ENCODE measurements at regions not wholly inside any gene's neighbourhood (a gene's known extent, or its start where the extent isn't known, plus 50 kb on each side); places are given as distances from the start of the nearest gene placed in this dataset.
"Not testable (repeated sequence)": the region's sequence is repeated elsewhere in the genome, so short reads cannot be mapped to it uniquely, and the experiment has no call there.

DNA sequence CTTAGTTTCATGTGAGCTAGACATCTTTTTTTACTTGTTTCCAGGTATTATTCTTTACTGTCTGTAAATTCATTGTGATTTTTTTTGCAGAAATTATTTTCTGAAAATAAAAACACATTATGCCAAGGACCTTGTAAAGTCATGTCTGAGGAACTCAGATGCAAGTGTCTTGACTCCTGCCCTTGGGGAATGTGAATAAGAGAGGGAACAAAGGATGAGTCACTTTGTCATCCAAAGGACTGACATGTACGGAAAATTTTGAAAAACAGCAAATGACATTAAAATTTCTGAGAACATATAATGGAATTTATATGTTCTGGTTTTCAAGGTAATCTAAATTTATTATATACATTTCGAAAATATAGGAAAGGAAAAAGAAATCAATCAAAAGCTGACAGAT is 660.4 kb downstream of the CD109 start:
- Histone ChIP-seq H3K36me3 (ENCODE audit: insufficient read depth, low read depth, low read length) (no peaks in the 10 kb centered on the region), H3K27ac (ENCODE audit: low read length) (no peak overlapping the region), H3K9ac (ENCODE audit: low read depth, low read length) (no peak overlapping the region), H3K27me3 (ENCODE audit: insufficient read depth, low read length) (no peaks in the 10 kb centered on the region), H3K4me3 (ENCODE audit: low read length) (no peak overlapping the region), H3K4me1 (ENCODE audit: insufficient read depth, low read length) (peaks cover 5% of the 10 kb centered on the region; the same call in 1 of the 2 replicates), H3K9me3 (ENCODE audit: insufficient read depth, low read depth, low read length) (no peaks in the 10 kb centered on the region)

DNA sequence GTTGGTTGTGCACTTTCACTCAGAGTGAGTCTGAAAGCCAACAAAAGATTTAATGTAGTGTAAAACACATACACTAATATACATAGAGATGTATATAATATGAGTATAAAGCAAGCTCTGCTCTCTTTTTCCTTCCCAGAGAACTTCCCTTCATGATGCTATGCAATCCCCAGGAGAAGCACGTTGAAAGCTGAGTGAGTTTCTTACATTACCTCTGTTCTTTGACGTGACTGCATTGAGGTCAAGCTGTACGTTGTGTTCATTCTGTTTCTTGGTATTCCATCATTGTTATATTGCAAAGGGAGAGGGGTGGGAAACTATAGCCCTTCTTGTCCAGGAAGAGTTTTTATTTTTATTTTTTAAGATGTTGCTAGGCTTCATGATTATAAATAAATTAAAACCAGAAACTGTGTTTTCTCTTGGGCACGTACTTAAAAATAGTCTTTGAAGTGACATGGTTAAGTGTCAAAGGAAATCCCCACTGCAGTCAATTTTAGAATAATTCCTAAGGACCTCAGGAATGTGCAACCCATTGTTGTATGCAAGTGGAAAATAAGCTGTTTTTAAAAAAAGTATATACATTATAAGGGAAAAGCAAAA is 651.0 kb downstream of the CD109 start:
- H3K27ac ChIP-seq (ENCODE audit: low read length): no peak overlapping the region
- H3K27me3 ChIP-seq (ENCODE audit: insufficient read depth, low read length): no peaks in the 10 kb centered on the region
- no peak overlapping the region for H3K9ac ChIP-seq (ENCODE audit: low read depth, low read length)
- H3K36me3 ChIP-seq (ENCODE audit: insufficient read depth, low read depth, low read length): no peaks in the 10 kb centered on the region
- peaks cover 8% of the 10 kb centered on the region for H3K9me3 ChIP-seq (ENCODE audit: insufficient read depth, low read depth, low read length)
- H3K4me1 ChIP-seq (ENCODE audit: insufficient read depth, low read length): peaks cover 11% of the 10 kb centered on the region
- no peak overlapping the region for H3K4me3 ChIP-seq (ENCODE audit: low read length)

DNA sequence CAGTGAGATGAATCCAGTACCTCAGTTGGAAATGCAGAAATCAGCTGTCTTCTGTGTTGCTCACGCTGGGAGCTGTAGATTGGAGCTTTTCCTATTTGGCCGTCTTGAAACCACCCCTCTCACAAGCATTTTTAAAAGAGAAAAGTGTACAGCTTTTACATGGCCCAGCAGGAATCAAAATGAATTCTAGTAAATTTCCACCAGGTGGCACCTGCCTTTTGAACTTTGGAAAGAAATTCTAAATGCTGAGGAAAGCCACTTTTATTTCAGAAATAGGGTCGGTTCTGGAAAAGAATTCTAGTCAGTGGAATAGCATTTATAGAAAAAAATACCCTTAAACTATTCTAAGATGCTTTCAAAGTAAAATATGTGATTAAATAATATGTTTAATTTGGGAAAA is 647.8 kb downstream of the CD109 start:
- Histone ChIP-seq H3K27ac (ENCODE audit: low read length) (no peak overlapping the region), H3K36me3 (ENCODE audit: insufficient read depth, low read depth, low read length) (no peaks in the 10 kb centered on the region), H3K4me3 (ENCODE audit: low read length) (no peak overlapping the region), H3K4me1 (ENCODE audit: insufficient read depth, low read length) (no peaks in the 10 kb centered on the region; the same call in 1 of the 2 replicates), H3K27me3 (ENCODE audit: insufficient read depth, low read length) (no peaks in the 10 kb centered on the region), H3K9me3 (ENCODE audit: insufficient read depth, low read depth, low read length) (peaks cover 8% of the 10 kb centered on the region), H3K9ac (ENCODE audit: low read depth, low read length) (no peak overlapping the region)

DNA sequence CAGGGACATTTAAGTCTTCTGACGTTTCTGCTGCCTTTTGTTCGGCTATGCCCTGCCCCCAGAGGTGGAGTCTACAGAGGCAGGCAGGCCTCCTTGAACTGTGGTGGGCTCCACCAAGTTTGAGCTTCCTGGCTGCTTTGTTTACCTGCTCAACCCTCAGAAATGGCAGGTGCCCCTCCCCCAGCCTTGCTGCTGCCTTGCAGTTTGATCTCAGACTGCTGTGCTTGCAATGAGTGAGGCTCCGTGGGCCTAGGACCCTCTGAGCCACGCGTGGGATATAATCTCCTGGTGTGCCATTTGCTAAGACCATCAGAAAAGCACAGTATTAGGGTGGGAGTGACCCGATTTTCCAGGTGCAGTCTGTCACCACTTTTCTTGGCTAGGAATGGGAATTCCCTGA is 647.3 kb downstream of the CD109 start:
- H3K4me1 ChIP-seq (ENCODE audit: insufficient read depth, low read length); H3K27me3 ChIP-seq (ENCODE audit: insufficient read depth, low read length); H3K9ac ChIP-seq (ENCODE audit: low read depth, low read length); H3K27ac ChIP-seq (ENCODE audit: low read length); H3K36me3 ChIP-seq (ENCODE audit: insufficient read depth, low read depth, low read length); H3K4me3 ChIP-seq (ENCODE audit: low read length); H3K9me3 ChIP-seq (ENCODE audit: insufficient read depth, low read depth, low read length): not testable (repeated sequence)

DNA sequence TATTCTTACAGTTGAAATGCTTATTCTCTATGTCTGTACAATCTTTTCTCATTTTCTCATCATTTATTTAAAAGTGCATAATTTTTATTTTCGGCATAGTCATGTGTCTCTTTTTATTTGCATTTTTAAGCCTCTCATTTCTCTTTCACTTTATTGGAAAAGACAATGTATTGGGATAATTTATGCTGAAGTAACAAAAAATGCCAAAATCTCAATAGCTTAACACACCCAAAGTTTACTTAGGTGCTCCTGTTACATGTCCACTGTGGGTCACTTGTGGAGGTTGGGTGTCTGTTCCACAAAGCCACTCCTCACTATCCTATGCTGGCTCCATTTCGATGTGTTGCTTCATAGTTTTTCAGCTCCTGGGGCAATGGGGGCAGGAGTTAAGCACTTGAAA is 638.7 kb downstream of the CD109 start:
- H3K36me3 ChIP-seq (ENCODE audit: insufficient read depth, low read depth, low read length): no peaks in the 10 kb centered on the region
- H3K4me3 ChIP-seq (ENCODE audit: low read length): no peak overlapping the region
- no peaks in the 10 kb centered on the region for H3K9me3 ChIP-seq (ENCODE audit: insufficient read depth, low read depth, low read length)
- H3K27ac ChIP-seq (ENCODE audit: low read length): no peak overlapping the region
- no peaks in the 10 kb centered on the region for H3K27me3 ChIP-seq (ENCODE audit: insufficient read depth, low read length)
- H3K9ac ChIP-seq (ENCODE audit: low read depth, low read length): no peak overlapping the region
- H3K4me1 ChIP-seq (ENCODE audit: insufficient read depth, low read length): no peaks in the 10 kb centered on the region

DNA sequence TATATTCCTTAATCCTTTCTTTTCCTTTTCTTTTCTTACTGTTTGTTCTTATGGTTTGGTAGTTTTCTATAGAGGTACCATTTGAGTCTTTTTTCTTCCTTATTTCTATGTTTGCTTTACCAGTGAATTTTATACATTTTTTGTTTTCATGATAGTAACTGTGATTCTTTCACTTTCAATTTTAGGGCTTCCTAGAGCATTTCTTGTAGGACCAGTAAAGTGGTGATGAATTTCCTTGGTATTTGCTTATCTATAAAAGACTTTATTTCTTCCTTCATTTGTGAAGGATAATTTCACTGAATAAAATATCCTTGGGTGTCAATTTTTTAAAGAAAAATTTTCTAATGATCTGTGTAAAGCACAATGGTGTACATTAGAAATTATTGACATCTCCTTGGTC is 637.4 kb downstream of the CD109 start:
- H3K27ac ChIP-seq (ENCODE audit: low read length): no peak overlapping the region
- no peaks in the 10 kb centered on the region for H3K27me3 ChIP-seq (ENCODE audit: insufficient read depth, low read length)
- H3K9ac ChIP-seq (ENCODE audit: low read depth, low read length): no peak overlapping the region
- H3K9me3 ChIP-seq (ENCODE audit: insufficient read depth, low read depth, low read length): no peaks in the 10 kb centered on the region
- H3K4me1 ChIP-seq (ENCODE audit: insufficient read depth, low read length): no peaks in the 10 kb centered on the region
- no peak overlapping the region for H3K4me3 ChIP-seq (ENCODE audit: low read length)
- H3K36me3 ChIP-seq (ENCODE audit: insufficient read depth, low read depth, low read length): no peaks in the 10 kb centered on the region

DNA sequence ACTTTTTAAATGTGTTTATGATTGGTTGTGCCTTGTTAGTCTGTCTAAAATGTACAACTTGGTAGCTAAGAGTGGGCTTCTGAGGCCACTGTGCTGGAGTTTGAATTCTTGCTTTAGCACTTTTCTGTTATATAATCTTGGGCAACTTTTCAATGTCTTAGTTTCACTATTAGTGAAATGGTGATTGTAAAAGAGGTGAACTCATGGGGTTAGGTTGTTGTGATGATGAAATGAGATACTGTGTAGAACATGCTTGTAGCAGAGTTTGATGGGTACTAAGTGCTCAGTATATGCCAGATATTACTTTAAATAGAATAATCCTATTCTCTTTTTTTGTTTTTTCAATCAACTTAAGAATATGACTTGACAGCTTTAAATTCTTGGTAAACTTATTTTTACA is 624.7 kb downstream of the CD109 start:
- peak overlapping the region; percentile 22; the same call in 1 of the 2 replicates for H3K9ac ChIP-seq (ENCODE audit: low read depth, low read length)
- H3K4me1 ChIP-seq (ENCODE audit: insufficient read depth, low read length): peaks cover 19% of the 10 kb centered on the region; the same call in 1 of the 2 replicates
- no peaks in the 10 kb centered on the region for H3K36me3 ChIP-seq (ENCODE audit: insufficient read depth, low read depth, low read length)
- H3K27ac ChIP-seq (ENCODE audit: low read length): no peak overlapping the region
- H3K27me3 ChIP-seq (ENCODE audit: insufficient read depth, low read length): no peaks in the 10 kb centered on the region
- H3K4me3 ChIP-seq (ENCODE audit: low read length): no peak overlapping the region
- H3K9me3 ChIP-seq (ENCODE audit: insufficient read depth, low read depth, low read length): 0 out of 2 replicates have a peak, but pooled peaks cover 3% of the 10 kb centered on the region

DNA sequence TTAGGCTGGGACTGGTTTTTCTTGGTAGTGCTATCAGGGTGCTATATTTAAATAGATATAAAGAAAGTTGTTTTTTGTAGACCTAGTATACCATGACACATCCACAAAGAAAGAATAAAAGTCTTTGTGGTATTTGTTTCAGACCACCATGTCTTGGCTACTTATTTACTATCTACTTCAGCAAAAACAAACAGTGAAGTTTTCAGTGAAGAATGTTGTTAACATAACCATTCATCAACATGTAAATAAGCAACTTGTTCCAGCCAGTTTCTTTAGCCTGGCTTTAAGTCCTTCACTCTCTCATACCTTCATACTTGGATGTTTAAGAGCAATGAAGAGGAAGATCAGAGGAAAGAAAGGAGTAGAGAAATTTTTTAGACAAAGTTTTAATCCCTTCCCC is 624.1 kb downstream of the CD109 start:
- Histone ChIP-seq H3K4me3 (ENCODE audit: low read length) (no peak overlapping the region), H3K9ac (ENCODE audit: low read depth, low read length) (peak overlapping the region; percentile 22; the same call in 1 of the 2 replicates), H3K9me3 (ENCODE audit: insufficient read depth, low read depth, low read length) (0 out of 2 replicates have a peak, but pooled peaks cover 3% of the 10 kb centered on the region), H3K27ac (ENCODE audit: low read length) (no peak overlapping the region), H3K36me3 (ENCODE audit: insufficient read depth, low read depth, low read length) (no peaks in the 10 kb centered on the region), H3K27me3 (ENCODE audit: insufficient read depth, low read length) (no peaks in the 10 kb centered on the region), H3K4me1 (ENCODE audit: insufficient read depth, low read length) (peaks cover 19% of the 10 kb centered on the region; the same call in 1 of the 2 replicates)

DNA sequence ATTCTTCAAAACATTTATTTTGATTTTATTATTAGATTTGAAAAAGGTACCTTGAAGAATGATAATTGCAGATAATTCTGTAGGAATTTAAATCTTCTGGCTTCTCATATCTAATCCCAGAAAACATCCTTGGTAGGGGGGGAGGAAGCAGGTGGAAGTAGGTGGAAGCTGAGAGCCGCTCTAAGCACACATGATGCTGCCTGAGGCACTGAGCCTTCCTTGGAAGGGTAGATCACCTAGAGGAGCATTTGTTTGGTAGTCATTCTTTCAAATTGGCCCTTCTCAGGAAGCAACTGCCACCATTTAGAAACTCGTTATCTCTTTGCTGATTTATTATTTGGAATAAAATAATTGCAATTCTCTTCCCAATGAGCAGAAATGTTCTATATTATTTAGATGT is 623.3 kb downstream of the CD109 start:
- peaks cover 19% of the 10 kb centered on the region; the same call in 1 of the 2 replicates for H3K4me1 ChIP-seq (ENCODE audit: insufficient read depth, low read length)
- no peak overlapping the region for H3K9ac ChIP-seq (ENCODE audit: low read depth, low read length)
- H3K36me3 ChIP-seq (ENCODE audit: insufficient read depth, low read depth, low read length): no peaks in the 10 kb centered on the region
- no peaks in the 10 kb centered on the region for H3K27me3 ChIP-seq (ENCODE audit: insufficient read depth, low read length)
- H3K27ac ChIP-seq (ENCODE audit: low read length): no peak overlapping the region
- H3K4me3 ChIP-seq (ENCODE audit: low read length): no peak overlapping the region
- H3K9me3 ChIP-seq (ENCODE audit: insufficient read depth, low read depth, low read length): 0 out of 2 replicates have a peak, but pooled peaks cover 3% of the 10 kb centered on the region

DNA sequence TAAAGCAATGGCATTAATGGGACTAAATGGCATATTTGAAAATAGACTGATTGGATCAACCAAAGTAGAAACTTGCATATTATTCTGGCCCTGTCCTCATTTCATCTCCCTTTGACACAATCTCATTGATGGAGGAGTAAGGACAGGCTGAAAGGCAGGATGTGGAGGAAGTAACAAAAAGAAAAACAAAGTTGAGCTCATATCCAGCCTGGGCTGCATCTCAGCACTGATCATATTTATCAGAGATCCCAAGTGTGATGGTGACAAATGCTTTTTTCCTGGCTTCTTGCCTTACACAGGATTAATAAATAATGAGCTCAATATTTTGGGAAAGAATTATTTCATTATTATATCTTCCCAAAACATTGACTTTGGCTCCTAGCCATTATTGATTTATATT is 622.7 kb downstream of the CD109 start:
- H3K4me3 ChIP-seq (ENCODE audit: low read length): no peak overlapping the region
- H3K4me1 ChIP-seq (ENCODE audit: insufficient read depth, low read length): peaks cover 19% of the 10 kb centered on the region; the same call in 1 of the 2 replicates
- H3K27ac ChIP-seq (ENCODE audit: low read length): no peak overlapping the region
- H3K27me3 ChIP-seq (ENCODE audit: insufficient read depth, low read length): no peaks in the 10 kb centered on the region
- no peak overlapping the region for H3K9ac ChIP-seq (ENCODE audit: low read depth, low read length)
- H3K9me3 ChIP-seq (ENCODE audit: insufficient read depth, low read depth, low read length): 0 out of 2 replicates have a peak, but pooled peaks cover 3% of the 10 kb centered on the region
- H3K36me3 ChIP-seq (ENCODE audit: insufficient read depth, low read depth, low read length): no peaks in the 10 kb centered on the region

DNA sequence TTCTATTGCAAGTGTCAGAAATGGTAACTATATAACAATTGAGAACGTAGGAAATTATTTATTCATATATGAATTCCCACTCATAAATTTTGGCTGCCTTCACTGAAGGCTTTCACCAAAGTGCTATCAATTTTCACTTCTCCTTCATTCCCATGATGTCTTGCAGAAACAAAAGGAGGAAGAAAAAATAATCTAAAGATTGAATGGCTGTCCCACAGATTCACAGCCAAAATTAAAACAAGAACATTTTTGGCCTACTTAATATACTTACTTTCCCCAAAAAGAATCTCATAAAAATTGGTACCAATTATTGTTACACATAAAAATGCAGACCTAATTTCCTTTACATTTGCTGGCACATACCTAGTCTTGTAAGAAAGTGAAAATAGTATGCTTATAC is 616.1 kb downstream of the CD109 start:
- Histone ChIP-seq H3K9ac (ENCODE audit: low read depth, low read length) (no peak overlapping the region), H3K27me3 (ENCODE audit: insufficient read depth, low read length) (no peaks in the 10 kb centered on the region), H3K27ac (ENCODE audit: low read length) (no peak overlapping the region), H3K4me3 (ENCODE audit: low read length) (no peak overlapping the region), H3K36me3 (ENCODE audit: insufficient read depth, low read depth, low read length) (no peaks in the 10 kb centered on the region), H3K9me3 (ENCODE audit: insufficient read depth, low read depth, low read length) (0 out of 2 replicates have a peak, but pooled peaks cover 3% of the 10 kb centered on the region), H3K4me1 (ENCODE audit: insufficient read depth, low read length) (no peaks in the 10 kb centered on the region)

DNA sequence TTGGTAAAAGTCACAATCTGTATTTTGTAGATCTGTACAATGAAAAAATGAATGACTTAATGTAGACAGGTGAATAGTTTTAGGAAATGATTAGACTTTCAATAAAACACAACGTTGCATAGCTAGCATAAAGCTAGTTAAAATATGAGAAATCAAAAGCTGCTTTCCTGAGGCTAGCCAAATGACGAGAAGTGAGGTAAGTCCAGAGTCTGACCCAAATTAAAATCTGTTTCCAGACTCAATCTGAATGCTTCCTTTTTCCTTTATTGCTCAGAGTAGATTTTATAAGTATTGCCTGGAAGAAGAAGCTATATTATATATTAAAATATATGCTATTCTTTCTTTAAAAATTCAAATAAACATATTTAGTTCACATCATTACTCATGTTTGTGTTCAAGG is 615.4 kb downstream of the CD109 start:
- Histone ChIP-seq H3K4me1 (ENCODE audit: insufficient read depth, low read length) (no peaks in the 10 kb centered on the region), H3K9ac (ENCODE audit: low read depth, low read length) (no peak overlapping the region), H3K27ac (ENCODE audit: low read length) (no peak overlapping the region), H3K4me3 (ENCODE audit: low read length) (no peak overlapping the region), H3K9me3 (ENCODE audit: insufficient read depth, low read depth, low read length) (no peaks in the 10 kb centered on the region), H3K36me3 (ENCODE audit: insufficient read depth, low read depth, low read length) (no peaks in the 10 kb centered on the region), H3K27me3 (ENCODE audit: insufficient read depth, low read length) (no peaks in the 10 kb centered on the region)

All from iPS-20b (cell line).